Skeletal muscle satellite cell (primary cell): ENCODE measurements at regions not wholly inside any gene's neighbourhood (a gene's known extent, or its start where the extent isn't known, plus 50 kb on each side); places are given as distances from the start of the nearest gene placed in this dataset.

Experiments
- H3K27me3 ChIP-seq: 2 replicates; pipeline ENCODE4 v1.7.0; 2013; ENCODE audit warnings: low read length; ENCODE audit not compliant: control insufficient read depth, insufficient read depth
- H3K36me3 ChIP-seq: 2 replicates; pipeline ENCODE4 v1.7.0; 2013; ENCODE audit warnings: mild to moderate bottlenecking, control low read depth, low read length; ENCODE audit not compliant: insufficient read depth
- H3K4me1 ChIP-seq: 2 replicates; pipeline ENCODE4 v1.7.0; 2013; ENCODE audit warnings: low read length; ENCODE audit not compliant: control insufficient read depth, insufficient read depth
- H3K4me2 ChIP-seq: 2 replicates; pipeline ENCODE4 v1.7.0; 2013; ENCODE audit warnings: mild to moderate bottlenecking, low read length
- H3K4me3 ChIP-seq: 2 replicates; pipeline ENCODE4 v1.7.0; 2013; ENCODE audit warnings: low read length
- H3K9ac ChIP-seq: 2 replicates; pipeline ENCODE4 v1.7.0; 2013; ENCODE audit warnings: mild to moderate bottlenecking, low read depth, low read length, moderate library complexity
- H3K9me3 ChIP-seq: replicated peaks from 2 replicates; pipeline ENCODE4 v1.7.0; 2013; ENCODE audit warnings: mild to moderate bottlenecking, control low read depth, low read length

DNA sequence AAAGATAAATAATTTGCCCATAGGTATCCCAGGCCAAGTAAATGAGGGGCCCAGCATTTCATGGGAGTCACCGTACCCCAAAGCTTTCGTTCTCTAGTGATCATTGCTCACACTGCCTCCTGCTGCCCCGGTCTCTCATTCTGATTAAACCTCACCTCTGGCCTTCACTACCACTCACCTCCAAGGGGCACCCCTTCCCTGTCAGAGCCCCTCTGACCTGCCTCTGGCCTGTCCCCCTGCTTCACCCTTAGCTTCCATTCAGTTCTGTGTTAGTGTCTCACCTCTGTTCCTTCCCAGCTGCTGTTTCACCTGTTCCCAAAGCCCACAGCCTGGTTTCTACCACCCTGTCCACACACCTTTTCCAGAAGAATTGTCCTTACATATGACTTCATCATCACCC is 150.3 kb upstream of the E2F8 start:
- H3K36me3 ChIP-seq = no peaks in the 10 kb centered on the region
- no peaks in the 10 kb centered on the region for H3K9me3 ChIP-seq
- H3K27me3 ChIP-seq = no peaks in the 10 kb centered on the region
- peaks cover 18% of the 10 kb centered on the region for H3K4me1 ChIP-seq
- H3K4me3 ChIP-seq = no peak overlapping the region
- no peak overlapping the region for H3K4me2 ChIP-seq
- no peak overlapping the region for H3K9ac ChIP-seq

GRCh38 chr11:19389787-19390303 is 149.1 kb upstream of the E2F8 start:
- Histone ChIP-seq H3K9me3 (no peaks in the 10 kb centered on the region), H3K4me1 (peaks cover 18% of the 10 kb centered on the region), H3K4me2 (no peak overlapping the region), H3K36me3 (no peaks in the 10 kb centered on the region), H3K27me3 (no peaks in the 10 kb centered on the region), H3K9ac (no peak overlapping the region), H3K4me3 (no peak overlapping the region)

DNA sequence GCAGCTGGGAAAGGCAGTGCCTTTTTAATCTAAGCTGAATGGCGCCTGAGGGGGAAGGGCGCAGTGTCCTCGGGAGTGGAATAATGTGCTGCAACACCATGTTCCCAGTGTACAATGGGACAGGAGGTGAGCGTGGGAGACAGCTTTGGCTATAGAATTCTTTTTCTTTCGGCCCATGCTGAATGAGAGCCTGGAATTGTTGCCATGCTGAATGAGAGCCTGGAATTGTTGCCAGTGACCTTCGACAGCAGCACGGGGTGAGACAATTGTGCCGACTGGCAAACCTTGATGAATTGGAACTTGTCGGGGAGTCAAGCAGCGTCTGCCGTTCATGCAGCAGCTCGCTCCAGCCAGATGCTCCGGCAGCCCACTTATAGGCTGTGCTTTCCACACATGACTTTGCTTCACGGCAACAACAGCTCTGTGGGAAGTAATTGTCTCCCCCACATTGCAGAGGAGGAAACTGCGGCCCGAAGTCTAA is 141.4 kb upstream of the E2F8 start:
- H3K4me3 ChIP-seq = no peak overlapping the region
- peak overlapping the region; percentile 5 for H3K9ac ChIP-seq
- H3K4me1 ChIP-seq = peaks cover 43% of the 10 kb centered on the region
- peak overlapping the region; percentile 59 for H3K4me2 ChIP-seq
- no peaks in the 10 kb centered on the region for H3K9me3 ChIP-seq
- H3K27me3 ChIP-seq = no peaks in the 10 kb centered on the region
- H3K36me3 ChIP-seq = no peaks in the 10 kb centered on the region

DNA sequence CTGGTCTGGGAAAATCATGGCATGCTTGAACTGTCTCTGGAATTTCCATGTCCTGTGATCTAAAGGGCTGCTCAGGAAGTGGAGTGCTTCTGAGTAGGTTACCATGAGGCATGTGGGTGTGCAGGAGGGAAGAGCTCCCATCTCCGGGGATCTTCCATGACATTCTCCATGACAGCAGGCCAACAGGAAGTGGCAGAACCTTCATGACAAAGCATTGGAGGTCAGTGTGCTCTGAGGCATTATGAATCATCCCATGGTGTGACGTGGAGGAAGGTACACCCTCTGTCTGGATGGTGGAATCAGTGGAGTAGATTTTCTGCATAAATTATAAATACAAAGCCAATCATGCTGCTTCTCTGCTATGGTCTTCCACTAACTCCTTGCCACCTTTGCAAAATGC is 139.6 kb upstream of the E2F8 start:
- H3K9ac ChIP-seq = peak overlapping the region; percentile 40
- H3K4me2 ChIP-seq = peak overlapping the region; percentile 44
- H3K4me3 ChIP-seq = peak overlapping the region; percentile 32
- H3K4me1 ChIP-seq = peaks cover 46% of the 10 kb centered on the region
- no peaks in the 10 kb centered on the region for H3K36me3 ChIP-seq
- no peaks in the 10 kb centered on the region for H3K27me3 ChIP-seq
- H3K9me3 ChIP-seq = no peaks in the 10 kb centered on the region

- no peaks in the 10 kb centered on the region for H3K36me3 ChIP-seq
- no peaks in the 10 kb centered on the region for H3K27me3 ChIP-seq
- peaks cover 55% of the 10 kb centered on the region for H3K4me1 ChIP-seq
- H3K4me3 ChIP-seq = no peak overlapping the region
- no peak overlapping the region for H3K9ac ChIP-seq
- no peak overlapping the region for H3K4me2 ChIP-seq
- H3K9me3 ChIP-seq = no peaks in the 10 kb centered on the region
These were observed 138.7 kb upstream of the E2F8 start for GRCh38 chr11:19379465-19379864.

DNA sequence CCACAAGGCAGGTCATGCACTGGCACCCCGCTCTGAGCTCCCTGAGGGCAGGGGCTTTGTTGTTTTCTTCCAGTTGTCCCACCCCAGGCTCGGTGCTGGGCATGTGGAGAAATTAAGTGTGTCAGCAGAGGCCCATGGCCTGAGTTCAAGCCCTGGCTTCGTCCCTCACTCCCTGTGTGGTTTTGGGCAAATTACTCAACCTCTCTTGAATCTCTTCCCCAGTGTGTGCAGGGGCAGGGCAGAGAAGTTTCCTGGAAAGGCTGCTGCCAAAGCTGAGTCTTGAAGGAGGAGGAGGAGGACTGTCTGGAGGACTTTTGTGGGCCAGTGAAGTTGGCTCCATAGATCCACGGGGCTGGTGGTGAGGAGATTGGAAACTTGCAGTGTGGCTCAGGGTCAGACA is 138.1 kb upstream of the E2F8 start:
- H3K4me1 ChIP-seq = peaks cover 58% of the 10 kb centered on the region
- H3K4me2 ChIP-seq = no peak overlapping the region
- H3K9me3 ChIP-seq = no peaks in the 10 kb centered on the region
- no peaks in the 10 kb centered on the region for H3K36me3 ChIP-seq
- H3K27me3 ChIP-seq = no peaks in the 10 kb centered on the region
- no peak overlapping the region for H3K4me3 ChIP-seq
- H3K9ac ChIP-seq = no peak overlapping the region

- peaks cover 66% of the 10 kb centered on the region for H3K4me1 ChIP-seq
- no peaks in the 10 kb centered on the region for H3K27me3 ChIP-seq
- no peak overlapping the region for H3K4me3 ChIP-seq
- no peak overlapping the region for H3K9ac ChIP-seq
- H3K9me3 ChIP-seq = no peaks in the 10 kb centered on the region
- no peaks in the 10 kb centered on the region for H3K36me3 ChIP-seq
- H3K4me2 ChIP-seq = no peak overlapping the region
These were observed 137.1 kb upstream of the E2F8 start for GRCh38 chr11:19377881-19378280.

DNA sequence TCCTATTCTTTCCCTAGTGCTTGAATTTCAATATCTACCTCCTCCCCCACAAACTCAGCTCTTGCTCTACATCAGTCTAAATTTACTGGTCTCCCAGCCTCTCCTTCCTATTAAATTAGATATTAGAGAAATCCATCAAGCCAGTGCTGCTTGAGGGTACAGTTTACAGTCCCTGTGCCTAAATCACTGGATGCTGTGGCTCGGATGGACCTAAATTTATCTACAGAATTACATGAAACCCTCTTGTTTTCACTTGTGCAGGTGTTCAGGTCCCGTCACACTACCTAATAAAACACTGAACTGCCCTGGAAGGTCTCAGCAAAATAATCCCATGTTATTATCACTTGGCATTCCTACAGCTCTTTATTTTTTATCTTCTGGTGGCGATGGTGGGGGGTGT is 134.7 kb upstream of the E2F8 start:
- no peak overlapping the region for H3K4me3 ChIP-seq
- no peaks in the 10 kb centered on the region for H3K27me3 ChIP-seq
- H3K9me3 ChIP-seq = no peaks in the 10 kb centered on the region
- H3K36me3 ChIP-seq = no peaks in the 10 kb centered on the region
- no peak overlapping the region for H3K9ac ChIP-seq
- H3K4me2 ChIP-seq = no peak overlapping the region
- peaks cover 66% of the 10 kb centered on the region for H3K4me1 ChIP-seq

- peaks cover 67% of the 10 kb centered on the region for H3K4me1 ChIP-seq
- no peaks in the 10 kb centered on the region for H3K36me3 ChIP-seq
- H3K27me3 ChIP-seq = no peaks in the 10 kb centered on the region
- peak overlapping the region; percentile 46 for H3K4me2 ChIP-seq
- H3K4me3 ChIP-seq = no peak overlapping the region
- peak overlapping the region; percentile 50 for H3K9ac ChIP-seq
- H3K9me3 ChIP-seq = no peaks in the 10 kb centered on the region
These were observed 133.4 kb upstream of the E2F8 start for GRCh38 chr11:19374151-19374569.

GRCh38 chr11:19372381-19372780 is 131.6 kb upstream of the E2F8 start:
- H3K9ac ChIP-seq = no peak overlapping the region
- H3K36me3 ChIP-seq = no peaks in the 10 kb centered on the region

DNA sequence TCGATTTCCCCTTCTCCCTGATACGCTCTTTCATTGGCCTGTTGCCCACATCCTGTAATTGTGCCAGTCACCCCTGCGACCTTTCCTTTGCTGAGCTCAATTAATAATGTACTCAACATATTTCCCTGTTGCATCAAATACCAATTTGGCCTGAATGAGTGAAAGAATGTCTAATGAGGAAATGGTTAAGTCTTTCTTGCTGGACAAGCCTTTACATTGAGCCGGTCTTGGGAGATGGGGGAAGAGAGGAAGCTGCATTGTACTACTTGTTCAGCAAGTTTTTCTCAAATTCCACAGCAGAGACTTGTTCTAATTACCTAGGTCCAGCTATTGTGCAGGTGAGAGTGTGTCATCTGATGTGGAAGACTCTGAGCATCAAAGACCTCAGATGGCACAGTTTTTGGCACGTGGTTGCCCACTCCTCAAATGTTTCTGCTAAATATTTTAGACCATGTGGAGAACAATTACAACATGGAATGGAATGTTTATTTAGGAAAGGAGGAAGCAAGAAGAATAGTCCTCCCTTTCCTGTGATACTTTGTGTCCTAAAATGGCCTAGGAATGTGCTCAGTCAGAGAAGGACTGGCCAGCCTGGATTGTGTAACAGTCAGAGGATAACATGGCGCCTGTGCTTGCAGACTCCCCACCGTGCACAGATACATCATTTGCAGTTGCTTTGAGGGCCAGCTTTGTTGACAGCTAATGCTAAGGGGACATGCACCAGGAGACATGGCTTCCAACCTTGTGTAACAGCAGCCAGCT is 129.5 kb upstream of the E2F8 start:
- Histone ChIP-seq H3K4me2 (peak overlapping the region; percentile 30), H3K9me3 (no peaks in the 10 kb centered on the region), H3K36me3 (no peaks in the 10 kb centered on the region), H3K27me3 (no peaks in the 10 kb centered on the region), H3K9ac (peak overlapping the region; percentile 66), H3K4me1 (peaks cover 96% of the 10 kb centered on the region), H3K4me3 (peak overlapping the region; percentile 8)

More at GRCh38 chr11:19372381-19372780, 131.6 kb upstream of the E2F8 start:
- Histone ChIP-seq H3K4me1 (peaks cover 79% of the 10 kb centered on the region), H3K4me2 (no peak overlapping the region), H3K27me3 (no peaks in the 10 kb centered on the region), H3K4me3 (no peak overlapping the region), H3K9me3 (no peaks in the 10 kb centered on the region)
